Brain microvascular endothelial cell (primary cell): ENCODE measurements at regions not wholly inside any gene's neighbourhood (a gene's known extent, or its start where the extent isn't known, plus 50 kb on each side); places are given as distances from the start of the nearest gene placed in this dataset.

Experiments
- DNase-seq: peaks from one replicate; pipeline ENCODE4 v3.0.0-alpha.2; 2020
- H3K27ac ChIP-seq: fragments of 250-450 bp; sonication (Bioruptor Pico); 2 replicates; pipeline ENCODE4 v1.5.1; 2020; ENCODE audit warnings: mild to moderate bottlenecking, moderate library complexity
- H3K27me3 ChIP-seq: fragments of 250-450 bp; sonication (Bioruptor Pico); replicated peaks from 2 replicates; pipeline ENCODE4 v1.5.1; 2020; ENCODE audit warnings: mild to moderate bottlenecking
- H3K36me3 ChIP-seq: fragments of 250-450 bp; sonication (Bioruptor Pico); replicated peaks from 2 replicates; pipeline ENCODE4 v1.5.1; 2020; ENCODE audit warnings: mild to moderate bottlenecking
- H3K4me3 ChIP-seq: 2 replicates; pipeline ENCODE4 v1.5.1; 2011; ENCODE audit warnings: low read depth, mild to moderate bottlenecking, control low read depth, low read length, moderate library complexity
- in situ Hi-C: cut with HindIII; loops from 2 replicates; pipeline ENCODE4 v1.10.0; 2017; ENCODE audit warnings: low sequenced_read_pairs, low pct_ligation_motif_present
- TF ChIP-seq, protein P1 (sequence below): IDR thresholded peaks from 2 replicates; pipeline ENCODE4 v1.5.1; 2011; ENCODE audit warnings: low read depth, mild to moderate bottlenecking, moderate library complexity, low read length, control low read depth, inconsistent platforms; ENCODE audit errors: missing control alignments

DNA sequence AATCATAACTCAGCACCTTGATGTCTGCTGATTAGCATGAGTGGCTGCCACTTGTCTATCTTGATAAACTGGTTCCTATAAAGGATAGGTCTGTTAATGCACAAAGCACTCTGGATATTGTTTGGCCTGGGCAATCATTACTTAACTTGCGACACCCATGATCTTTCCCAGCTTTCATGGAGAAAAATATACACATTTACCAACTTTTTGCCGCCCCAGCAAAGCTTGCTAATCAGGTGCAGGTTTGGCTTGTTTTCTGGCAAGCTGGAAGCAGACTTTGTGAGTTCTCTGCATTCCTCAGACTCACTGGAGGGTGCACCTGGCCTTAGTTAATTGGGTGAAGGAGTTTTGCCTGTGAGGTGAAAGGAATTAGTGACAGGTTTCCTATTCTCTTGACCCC, 1126.4 kb upstream of the FLRT2 start:
- in situ Hi-C loops, result no loop called here
- H3K27ac ChIP-seq, result no peak overlapping the region
- no peak for DNase-seq
- no peaks in the 10 kb centered on the region for H3K27me3 ChIP-seq
- H3K36me3 ChIP-seq, result no peaks in the 10 kb centered on the region
- TF ChIP-seq, protein P1, sequence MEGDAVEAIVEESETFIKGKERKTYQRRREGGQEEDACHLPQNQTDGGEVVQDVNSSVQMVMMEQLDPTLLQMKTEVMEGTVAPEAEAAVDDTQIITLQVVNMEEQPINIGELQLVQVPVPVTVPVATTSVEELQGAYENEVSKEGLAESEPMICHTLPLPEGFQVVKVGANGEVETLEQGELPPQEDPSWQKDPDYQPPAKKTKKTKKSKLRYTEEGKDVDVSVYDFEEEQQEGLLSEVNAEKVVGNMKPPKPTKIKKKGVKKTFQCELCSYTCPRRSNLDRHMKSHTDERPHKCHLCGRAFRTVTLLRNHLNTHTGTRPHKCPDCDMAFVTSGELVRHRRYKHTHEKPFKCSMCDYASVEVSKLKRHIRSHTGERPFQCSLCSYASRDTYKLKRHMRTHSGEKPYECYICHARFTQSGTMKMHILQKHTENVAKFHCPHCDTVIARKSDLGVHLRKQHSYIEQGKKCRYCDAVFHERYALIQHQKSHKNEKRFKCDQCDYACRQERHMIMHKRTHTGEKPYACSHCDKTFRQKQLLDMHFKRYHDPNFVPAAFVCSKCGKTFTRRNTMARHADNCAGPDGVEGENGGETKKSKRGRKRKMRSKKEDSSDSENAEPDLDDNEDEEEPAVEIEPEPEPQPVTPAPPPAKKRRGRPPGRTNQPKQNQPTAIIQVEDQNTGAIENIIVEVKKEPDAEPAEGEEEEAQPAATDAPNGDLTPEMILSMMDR, result no peak
- H3K4me3 ChIP-seq, result no peak overlapping the region

DNA sequence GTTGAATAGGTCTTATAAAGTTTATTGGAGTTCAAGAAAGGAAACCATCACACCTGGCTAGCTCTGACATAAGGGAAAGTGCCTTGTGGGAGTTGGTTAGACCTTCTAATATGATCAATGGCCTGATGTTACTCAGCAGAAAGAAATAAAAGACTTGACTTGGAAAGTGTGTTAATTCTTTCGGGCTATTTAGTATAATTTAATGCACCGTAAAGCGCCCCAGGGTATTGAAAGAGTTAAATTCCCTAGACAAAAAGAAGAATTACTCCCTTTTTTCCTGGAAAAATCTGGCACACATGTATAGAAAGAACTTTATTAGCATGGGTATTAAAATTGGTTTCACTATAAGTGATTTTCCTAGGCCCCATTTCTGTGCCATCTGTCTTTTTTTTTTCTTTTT, 1125.7 kb upstream of the FLRT2 start:
- in situ Hi-C loops, result no loop called here
- H3K27me3 ChIP-seq, result no peaks in the 10 kb centered on the region
- no peak overlapping the region for H3K4me3 ChIP-seq
- H3K27ac ChIP-seq, result no peak overlapping the region
- H3K36me3 ChIP-seq, result no peaks in the 10 kb centered on the region
- TF ChIP-seq, protein P1, result no peak
- no peak for DNase-seq

DNA sequence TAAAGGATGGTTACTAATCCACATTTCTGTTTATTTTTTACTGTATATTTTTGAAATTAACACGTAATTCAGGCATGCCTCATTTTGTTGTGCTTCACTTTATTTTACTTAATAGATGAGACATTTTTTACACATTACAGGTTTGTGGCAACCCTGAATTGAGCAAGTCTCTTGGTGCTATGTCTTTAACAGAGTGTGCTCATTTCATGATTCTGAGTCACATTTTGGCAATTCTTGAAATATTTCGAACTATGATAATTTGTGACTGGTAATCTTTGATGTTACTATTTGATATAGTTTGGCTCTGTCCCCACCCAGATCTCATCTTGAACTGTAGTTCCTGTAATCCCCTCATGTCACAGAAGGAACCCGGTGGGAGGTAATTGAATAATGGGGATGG, 1120.5 kb upstream of the FLRT2 start:
- peak; percentile 32 for DNase-seq
- H3K4me3 ChIP-seq, result no peak overlapping the region
- no peaks in the 10 kb centered on the region for H3K36me3 ChIP-seq
- no peak overlapping the region for H3K27ac ChIP-seq
- H3K27me3 ChIP-seq, result no peaks in the 10 kb centered on the region
- TF ChIP-seq, protein P1, result no peak
- in situ Hi-C loops, result no loop called here

DNA sequence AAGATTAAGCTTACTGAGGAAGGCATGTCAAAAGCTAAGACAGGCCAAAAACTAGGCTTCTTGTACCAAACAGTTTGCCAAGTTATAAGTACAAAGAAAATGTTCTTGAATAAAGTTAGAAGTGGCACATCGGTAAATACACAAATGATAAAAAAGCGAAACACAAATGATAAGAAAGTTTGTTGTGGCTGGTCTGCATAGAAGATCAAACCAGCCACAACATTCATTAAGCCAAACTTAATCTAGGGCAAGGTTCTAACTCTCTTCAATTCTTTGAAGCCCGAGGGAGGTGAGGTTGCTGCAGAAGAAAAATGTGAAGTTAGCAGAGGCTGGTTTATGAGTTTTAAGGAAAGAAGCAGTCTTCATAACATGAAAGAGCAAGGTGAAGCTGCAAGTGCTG, 1119.6 kb upstream of the FLRT2 start:
- no peaks in the 10 kb centered on the region for H3K36me3 ChIP-seq
- no peak overlapping the region for H3K27ac ChIP-seq
- no peaks in the 10 kb centered on the region for H3K27me3 ChIP-seq
- TF ChIP-seq, protein P1, result no peak
- in situ Hi-C loops, result no loop called here
- H3K4me3 ChIP-seq, result no peak overlapping the region
- DNase-seq, result no peak

DNA sequence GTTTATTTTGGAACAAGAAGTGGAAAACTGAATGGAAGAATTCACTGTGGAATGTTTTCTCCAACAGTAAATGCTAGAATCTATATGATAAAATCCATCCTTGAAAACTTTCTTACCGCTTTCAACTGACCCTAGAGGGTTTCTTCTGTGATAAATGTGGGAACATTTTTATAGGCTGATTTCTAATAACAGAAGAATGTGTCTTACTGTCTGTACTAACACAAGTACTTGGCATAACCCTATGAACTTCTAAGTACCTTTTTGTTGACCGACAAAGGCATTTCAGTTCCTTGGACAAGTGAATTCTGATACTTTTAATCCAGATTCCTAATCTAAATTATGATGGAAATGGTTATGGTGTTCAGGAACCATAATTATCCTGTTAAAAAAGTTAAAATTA, 1109.7 kb upstream of the FLRT2 start:
- Histone ChIP-seq H3K27me3 (no peaks in the 10 kb centered on the region), H3K4me3 (no peak overlapping the region), H3K27ac (peak overlapping the region; percentile 83), H3K36me3 (no peaks in the 10 kb centered on the region)
- TF ChIP-seq, protein P1, result no peak
- in situ Hi-C loops, result no loop called here
- DNase-seq, result peak; percentile 46

DNA sequence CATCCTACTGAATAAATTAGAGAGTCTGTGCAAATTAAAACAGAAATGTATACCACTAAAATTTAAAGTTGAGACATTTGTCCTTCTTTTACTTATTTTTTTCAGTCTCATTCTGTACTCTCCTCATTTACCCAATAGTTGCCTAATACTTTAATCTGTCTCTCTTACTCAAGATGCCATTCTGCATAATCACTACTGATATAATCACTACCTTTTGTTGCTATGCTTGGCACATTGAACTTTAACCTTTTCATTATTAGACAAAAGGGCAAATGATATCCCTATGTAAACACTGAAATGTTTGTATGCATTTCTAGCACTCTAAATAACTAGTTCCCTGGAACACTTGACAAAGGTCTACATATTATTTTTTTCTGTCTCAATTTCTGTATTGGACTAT, 1108.3 kb upstream of the FLRT2 start:
- Histone ChIP-seq H3K27ac (peak overlapping the region; percentile 83), H3K36me3 (no peaks in the 10 kb centered on the region), H3K27me3 (no peaks in the 10 kb centered on the region), H3K4me3 (no peak overlapping the region)
- in situ Hi-C loops, result no loop called here
- TF ChIP-seq, protein P1, result no peak
- DNase-seq, result no peak
